HPDE6-E6E7 (cell line): ENCODE measurements at regions not wholly inside any gene's neighbourhood (a gene's known extent, or its start where the extent isn't known, plus 50 kb on each side); places are given as distances from the start of the nearest gene placed in this dataset.
"Not testable (repeated sequence)": the region's sequence is repeated elsewhere in the genome, so short reads cannot be mapped to it uniquely, and the experiment has no call there.

Experiments
- DNase-seq: peaks from one replicate; pipeline ENCODE4 v3.0.0; 2011; ENCODE audit warnings: missing footprints; ENCODE audit errors: extremely low spot score

GRCh38 chr7:4437916-4438315 is 244.2 kb upstream of the FOXK1 start:
- no peak for DNase-seq

- DNase-seq, result no peak
Measured at GRCh38 chr7:4438723-4439245, 243.3 kb upstream of the FOXK1 start.

GRCh38 chr7:4439444-4439843 is 242.7 kb upstream of the FOXK1 start:
- no peak for DNase-seq

- no peak for DNase-seq
Measured at GRCh38 chr7:4444106-4444505, 238.0 kb upstream of the FOXK1 start.

DNA sequence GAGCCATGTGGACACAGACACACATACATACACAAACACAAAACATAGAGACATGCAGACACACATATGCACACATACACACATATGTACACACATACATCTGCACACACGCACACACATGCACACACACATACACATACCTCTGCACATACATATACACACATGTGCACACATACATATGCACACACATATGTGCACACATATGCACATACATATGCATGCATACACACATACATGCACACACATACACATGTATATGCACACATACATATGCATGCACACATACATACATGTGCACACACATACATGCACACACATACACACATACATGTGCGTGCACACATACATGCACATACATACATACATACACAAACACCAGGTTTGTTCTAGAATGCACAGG is 236.3 kb upstream of the FOXK1 start:
- DNase-seq, result no peak

- DNase-seq, result no peak
Measured at GRCh38 chr7:4449263-4449662, 232.8 kb upstream of the FOXK1 start.

GRCh38 chr7:4450483-4450882 is 231.6 kb upstream of the FOXK1 start:
- DNase-seq, result no peak

- no peak for DNase-seq
Measured at GRCh38 chr7:4460597-4460996, 221.5 kb upstream of the FOXK1 start.

DNA sequence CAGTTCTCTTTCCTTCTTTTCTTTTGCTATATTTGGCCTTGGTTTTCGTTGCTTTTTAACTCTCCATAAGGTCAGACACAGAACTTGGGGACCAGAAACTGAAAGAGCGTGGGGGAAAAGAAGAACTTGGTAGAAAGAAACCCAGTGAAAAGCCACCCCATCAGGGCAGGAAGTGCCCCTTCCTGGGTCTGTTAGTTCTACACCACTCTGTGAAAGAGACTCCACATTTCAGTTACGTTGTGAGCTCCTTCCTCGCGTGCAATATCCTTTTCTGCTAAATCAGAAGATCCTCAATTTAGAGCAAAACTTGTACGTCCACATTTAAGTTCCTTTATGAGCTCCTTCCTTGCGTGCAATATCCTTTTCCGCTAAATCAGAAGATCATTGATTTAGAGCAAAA is 220.6 kb upstream of the FOXK1 start:
- DNase-seq, result no peak

DNA sequence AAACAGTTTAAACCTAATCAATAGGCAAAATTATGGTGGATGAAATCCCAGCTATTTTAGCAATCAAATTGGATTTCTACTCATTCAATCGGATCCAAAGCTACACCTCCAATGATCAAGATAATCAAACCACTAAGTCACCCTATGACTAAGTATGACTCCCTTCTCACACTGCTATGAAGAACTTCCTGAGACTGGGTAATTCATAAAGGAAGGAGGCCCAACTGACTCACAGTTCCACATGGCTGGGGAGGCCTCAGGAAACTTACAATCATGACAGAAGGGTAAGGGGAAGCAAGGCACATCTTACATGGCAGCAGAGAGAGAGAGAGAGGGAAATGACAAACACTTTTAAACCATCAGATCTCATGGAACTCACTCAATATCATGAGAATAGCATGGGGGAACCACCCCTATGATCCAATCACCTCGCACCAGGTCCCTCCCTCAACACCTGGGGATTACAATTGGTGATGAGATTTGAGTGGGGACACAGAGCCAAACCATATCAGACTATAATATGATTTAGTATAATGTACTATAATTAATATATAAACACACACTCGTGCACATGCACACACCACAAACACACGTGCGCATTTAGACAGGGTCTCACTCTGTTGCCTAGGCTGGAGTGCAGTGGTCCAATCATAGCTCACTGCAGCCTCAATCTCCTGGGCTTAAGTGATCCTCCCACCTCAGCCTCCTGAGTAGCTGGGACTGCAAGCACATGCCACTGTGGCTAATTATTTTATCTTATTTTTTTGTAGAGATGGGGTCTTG is 213.6 kb upstream of the FOXK1 start:
- no peak for DNase-seq

GRCh38 chr7:4470246-4470645 is 211.8 kb upstream of the FOXK1 start:
- DNase-seq, result no peak

DNA sequence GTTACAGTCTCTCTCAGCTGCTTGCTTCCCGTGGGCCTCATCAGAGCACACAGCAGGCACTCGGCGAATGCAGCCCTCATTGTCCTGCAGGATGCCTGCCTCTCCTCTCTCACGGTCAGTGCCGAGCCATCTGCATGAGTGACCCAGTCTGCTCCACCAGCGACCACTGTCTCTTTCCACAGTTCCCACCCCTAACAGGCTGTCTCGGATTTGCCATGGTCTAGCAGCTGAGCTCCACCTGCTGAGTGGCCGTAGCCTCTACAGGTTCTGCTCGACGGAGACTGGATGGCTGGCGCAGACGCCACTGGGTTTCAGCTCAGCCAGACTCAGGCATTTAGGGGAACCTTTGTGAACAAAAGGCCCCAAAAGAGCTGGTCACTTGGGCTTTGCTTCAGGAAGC is 209.4 kb upstream of the FOXK1 start:
- DNase-seq, result no peak

- no peak for DNase-seq
Measured at GRCh38 chr7:4479367-4480039, 202.6 kb upstream of the FOXK1 start.

- not testable (repeated sequence) for DNase-seq
Measured at GRCh38 chr7:4480131-4480530, 202.0 kb upstream of the FOXK1 start.

DNA sequence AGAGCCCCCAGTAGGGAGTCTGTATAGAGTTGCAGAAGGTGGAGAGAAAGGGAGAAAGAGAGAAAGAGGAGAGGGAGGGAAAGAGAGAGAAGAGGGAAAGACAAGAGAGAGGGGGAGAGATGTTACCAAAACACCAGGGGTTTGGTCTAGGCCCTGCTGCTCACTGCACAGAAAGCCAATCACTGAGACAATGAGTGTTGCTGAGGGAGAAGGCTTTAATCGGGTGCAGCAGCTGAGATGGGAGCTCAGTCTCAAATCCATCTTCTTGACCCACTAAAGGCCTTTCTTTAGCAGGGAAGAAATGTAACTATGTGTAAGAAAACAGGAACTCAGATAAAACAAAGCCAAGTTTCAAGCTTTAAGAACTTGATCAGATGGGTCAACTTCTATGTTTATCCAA is 198.2 kb upstream of the FOXK1 start:
- DNase-seq, result no peak

- DNase-seq, result no peak
Measured at GRCh38 chr7:4484545-4484944, 197.6 kb upstream of the FOXK1 start.

DNA sequence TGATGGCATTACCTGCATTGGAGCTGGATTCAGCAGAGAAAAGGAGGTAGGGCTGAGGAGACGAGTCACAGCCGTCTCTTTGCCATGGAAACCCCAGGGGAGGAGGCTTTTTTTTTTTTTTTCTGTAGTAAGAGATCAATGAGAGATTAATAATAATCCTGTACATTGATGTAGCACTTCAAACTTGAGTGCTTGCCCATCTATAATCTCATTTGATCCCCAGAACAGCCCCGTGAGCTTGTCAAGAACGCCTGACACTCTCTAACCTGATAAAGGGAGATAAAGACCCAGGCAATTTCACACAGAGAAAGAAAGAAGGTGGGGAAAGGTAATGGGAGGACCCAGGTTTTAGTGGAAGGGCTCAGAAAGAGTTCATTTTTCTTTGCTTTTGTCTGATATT is 195.2 kb upstream of the FOXK1 start:
- no peak for DNase-seq

DNA sequence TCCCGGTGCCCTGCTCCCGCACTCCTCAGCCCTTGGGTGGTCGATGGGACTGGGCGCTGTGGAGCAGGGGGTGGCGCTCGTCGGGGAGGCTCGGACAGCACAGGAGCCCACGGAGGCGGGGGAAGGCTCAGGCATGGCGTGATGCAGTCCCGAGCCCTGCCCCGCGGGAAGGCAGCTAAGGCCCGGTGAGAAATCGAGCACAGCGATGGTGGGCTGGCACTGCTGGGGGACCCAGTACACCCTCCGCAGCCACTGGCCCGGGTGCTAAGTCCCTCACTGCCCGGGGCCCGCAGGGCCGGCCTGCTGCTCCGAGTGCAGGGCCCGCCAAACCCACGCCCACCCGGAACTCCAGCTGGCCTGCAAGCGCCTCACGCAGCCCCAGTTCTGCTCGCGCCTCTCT is 185.2 kb upstream of the FOXK1 start:
- not testable (repeated sequence) for DNase-seq

DNA sequence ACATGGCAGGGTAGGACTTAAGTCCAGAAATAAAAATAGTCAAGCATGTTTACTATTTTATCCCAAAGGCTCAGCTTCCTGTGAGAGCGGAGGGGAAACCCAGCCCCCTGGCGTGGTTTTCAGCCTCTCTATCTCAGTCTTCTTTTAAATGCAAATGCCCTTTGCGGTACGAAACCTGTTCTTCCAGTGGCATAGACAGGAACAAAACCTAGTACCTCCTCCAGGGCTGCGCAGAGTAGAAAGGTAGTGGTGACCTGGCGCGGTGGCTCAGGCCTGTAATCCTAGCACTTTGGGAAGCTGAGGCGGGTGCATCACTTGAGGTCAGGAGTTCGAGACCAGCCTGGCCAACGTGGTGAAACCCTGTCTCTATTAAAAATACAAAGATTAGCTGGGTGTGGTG is 181.3 kb upstream of the FOXK1 start:
- DNase-seq, result no peak

DNA sequence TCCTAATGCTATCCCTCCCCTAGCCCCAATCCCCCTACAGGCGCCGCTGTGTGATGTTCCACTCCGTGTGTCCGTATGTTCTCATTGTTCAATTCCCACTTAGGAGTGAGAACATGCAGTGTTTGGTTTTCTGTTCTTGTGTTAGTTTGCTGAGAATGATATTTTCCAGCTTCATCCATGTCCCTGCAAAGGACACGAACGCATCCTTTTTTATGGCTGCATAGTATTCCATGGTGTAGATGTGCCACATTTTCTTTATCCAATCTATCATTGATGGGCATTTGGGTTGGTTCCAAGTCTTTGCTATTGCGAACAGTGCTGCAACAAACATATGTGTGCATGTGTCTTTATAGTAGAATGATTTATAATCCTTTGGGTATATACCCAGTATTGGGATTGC is 174.2 kb upstream of the FOXK1 start:
- DNase-seq, result not testable (repeated sequence)

- DNase-seq, result no peak
Measured at GRCh38 chr7:4513450-4513849, 168.6 kb upstream of the FOXK1 start.

DNA sequence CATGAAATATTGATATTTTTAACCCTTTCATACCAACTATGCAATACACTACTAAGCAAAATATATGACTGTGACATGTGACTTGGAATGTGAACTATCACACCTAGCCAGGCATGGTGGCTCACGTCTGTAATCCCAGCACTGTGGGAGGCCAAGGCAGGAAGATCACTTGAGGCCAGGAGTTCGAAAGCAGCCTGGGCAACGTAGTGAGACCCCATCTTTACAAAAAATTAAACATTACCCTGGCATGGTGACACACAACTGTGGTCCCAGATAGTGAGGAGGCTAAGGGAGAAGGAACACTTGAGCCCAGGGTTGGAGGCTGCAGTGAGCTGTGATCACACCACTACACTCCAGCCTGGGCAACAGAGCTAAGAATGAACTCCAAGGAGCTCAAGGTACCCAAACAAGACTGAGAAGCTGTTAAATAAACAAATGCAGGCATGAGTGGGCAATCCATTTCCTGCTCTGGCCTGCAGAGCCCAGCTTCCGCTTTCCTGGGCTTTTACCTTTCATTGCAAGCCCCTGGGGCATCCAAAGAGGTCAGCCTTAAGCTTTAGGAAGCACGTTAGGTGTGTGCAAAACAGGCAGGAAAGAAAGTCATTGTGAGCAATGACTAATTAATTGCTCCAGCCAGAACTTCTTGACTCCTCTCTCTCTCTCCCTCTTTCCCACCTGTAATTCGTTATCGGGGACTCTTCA is 162.1 kb upstream of the FOXK1 start:
- DNase-seq, result no peak

- DNase-seq, result no peak
Measured at GRCh38 chr7:4523219-4523618, 158.9 kb upstream of the FOXK1 start.
